Gastroesophageal sphincter (tissue), 3 donors: ENCODE measurements at regions not wholly inside any gene's neighbourhood (a gene's known extent, or its start where the extent isn't known, plus 50 kb on each side); places are given as distances from the start of the nearest gene placed in this dataset.

Source experiments
- CTCF ChIP-seq, 4 experiments: fragments of 200-600 bp in 2 of 4; fragments of 450-650 bp in 2 of 4; sonication (generic) in 1 of 4; IDR thresholded peaks; one replicate each; pipeline ENCODE4 v1.5.1; 2017 to 2019; ENCODE audit warnings: antibody characterized with exemption in 4 of 4, mild to moderate bottlenecking in 2 of 4, moderate library complexity in 2 of 4
- EP300 ChIP-seq: sonication (generic); formaldehyde crosslinking; IDR thresholded peaks from one replicate; pipeline ENCODE4 v1.6.1; 2017; ENCODE audit warnings: antibody characterized with exemption, mild to moderate bottlenecking
- POLR2A ChIP-seq, 2 donors: fragments of 450-650 bp; IDR thresholded peaks; one replicate each; pipeline ENCODE4 v1.6.1; 2017; ENCODE audit warnings: antibody characterized with exemption in 2 of 2, mild to moderate bottlenecking in 2 of 2, moderate library complexity in 1 of 2
- POLR2AphosphoS5 ChIP-seq: sonication (generic); formaldehyde crosslinking; IDR thresholded peaks from one replicate; pipeline ENCODE4 v1.6.1; 2017; ENCODE audit warnings: antibody characterized with exemption

DNA sequence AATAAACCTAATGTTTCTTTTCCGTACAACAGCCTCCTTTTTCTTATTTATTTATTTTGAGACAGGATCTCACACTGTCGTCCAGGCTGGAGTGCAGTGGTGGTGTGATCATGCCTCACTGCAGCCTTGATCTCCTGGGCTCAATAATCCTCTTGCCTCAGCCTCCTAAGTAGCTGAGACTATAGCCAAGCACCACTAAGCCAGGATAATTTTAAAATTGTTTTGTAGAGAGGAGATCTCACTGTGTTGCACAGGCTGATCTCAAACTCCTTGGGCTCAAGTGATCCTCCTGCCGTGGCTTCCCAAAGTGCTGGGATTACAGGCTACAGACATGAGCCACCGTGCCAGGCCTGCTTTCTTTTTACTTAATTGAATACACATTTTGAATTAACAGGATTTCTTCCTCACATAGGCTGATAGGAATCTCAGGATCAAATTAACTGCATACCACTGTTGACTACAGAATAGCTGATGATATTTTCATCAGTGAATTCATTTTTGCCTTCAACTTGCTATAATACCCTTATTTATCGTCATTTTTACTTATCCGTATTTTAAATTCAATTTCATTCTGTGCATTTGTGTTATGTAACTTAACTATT is 2010.5 kb downstream of the NCAM2 start:
- TF ChIP-seq CTCF (IDR thresholded peaks at IDR 0.05) = no peak
- no peak for TF ChIP-seq POLR2AphosphoS5
- no peak for TF ChIP-seq POLR2A (IDR thresholded peaks at IDR 0.05)
- TF ChIP-seq EP300 = no peak
